ENCODE measurements at regions not wholly inside any gene's neighbourhood (a gene's known extent, or its start where the extent isn't known, plus 50 kb on each side); places are given as distances from the start of the nearest gene placed in this dataset.

GRCh38 chr3:139106013-139106932 is 61.6 kb upstream of the PRR23C start:
- Histone ChIP-seq H3K4me3 (ENCODE audit: low read depth, low read length, poor library complexity, severe bottlenecking) (no peak overlapping the region), H3K79me2 (ENCODE audit: insufficient read depth, low read length) (no peaks in the 10 kb centered on the region), H3K9ac (ENCODE audit: low read length) (no peak overlapping the region), H3K27me3 (ENCODE audit: insufficient read depth, low read length) (no peaks in the 10 kb centered on the region), H2AFZ (ENCODE audit: low read length) (no peak overlapping the region), H3K36me3 (ENCODE audit: insufficient read depth, low read length) (no peaks in the 10 kb centered on the region), H3K9me2 (ENCODE audit: low read depth, low read length) (no peaks in the 10 kb centered on the region), H4K20me1 (ENCODE audit: insufficient read depth, low read length) (no peaks in the 10 kb centered on the region), H3K4me2 (ENCODE audit: low read length) (no peak overlapping the region), H3F3A (ENCODE audit: insufficient read depth, low read length) (no peaks in the 10 kb centered on the region), H3K9me3 (ENCODE audit: low read length) (no peaks in the 10 kb centered on the region), H3K4me1 (ENCODE audit: insufficient read depth, low read length, severe bottlenecking) (no peaks in the 10 kb centered on the region), H3K27ac (ENCODE audit: low read depth, low read length, poor library complexity, severe bottlenecking) (no peak overlapping the region)
- TF ChIP-seq EZH2 (IDR thresholded peaks at IDR 0.05; ENCODE audit: borderline replicate concordance, low read length) (no peak), CTCF (IDR thresholded peaks at IDR 0.05; ENCODE audit: low read length) (no peak)

- Histone ChIP-seq H3K27me3 (ENCODE audit: insufficient read depth, low read length) (no peaks in the 10 kb centered on the region), H3K4me3 (ENCODE audit: low read depth, low read length, poor library complexity, severe bottlenecking) (no peak overlapping the region), H3K27ac (ENCODE audit: low read depth, low read length, poor library complexity, severe bottlenecking) (no peak overlapping the region), H3K79me2 (ENCODE audit: insufficient read depth, low read length) (no peaks in the 10 kb centered on the region), H3F3A (ENCODE audit: insufficient read depth, low read length) (no peaks in the 10 kb centered on the region), H3K4me2 (ENCODE audit: low read length) (no peak overlapping the region), H3K9me2 (ENCODE audit: low read depth, low read length) (no peaks in the 10 kb centered on the region), H4K20me1 (ENCODE audit: insufficient read depth, low read length) (no peaks in the 10 kb centered on the region), H3K4me1 (ENCODE audit: insufficient read depth, low read length, severe bottlenecking) (no peaks in the 10 kb centered on the region), H3K36me3 (ENCODE audit: insufficient read depth, low read length) (no peaks in the 10 kb centered on the region), H2AFZ (ENCODE audit: low read length) (no peak overlapping the region), H3K9me3 (ENCODE audit: low read length) (no peaks in the 10 kb centered on the region), H3K9ac (ENCODE audit: low read length) (no peak overlapping the region)
- TF ChIP-seq EZH2 (IDR thresholded peaks at IDR 0.05; ENCODE audit: borderline replicate concordance, low read length), result no peak
- no peak for TF ChIP-seq CTCF (IDR thresholded peaks at IDR 0.05; ENCODE audit: low read length)
Observed at GRCh38 chr3:139107424-139108252, 62.9 kb upstream of the PRR23C start.

GRCh38 chr3:139108253-139108969 is 63.7 kb upstream of the PRR23C start:
- Histone ChIP-seq H3K9me3 (ENCODE audit: low read length) (no peaks in the 10 kb centered on the region), H3K9me2 (ENCODE audit: low read depth, low read length) (no peaks in the 10 kb centered on the region), H3K79me2 (ENCODE audit: insufficient read depth, low read length) (no peaks in the 10 kb centered on the region), H3F3A (ENCODE audit: insufficient read depth, low read length) (no peaks in the 10 kb centered on the region), H3K4me3 (ENCODE audit: low read depth, low read length, poor library complexity, severe bottlenecking) (no peak overlapping the region), H3K27me3 (ENCODE audit: insufficient read depth, low read length) (no peaks in the 10 kb centered on the region), H3K9ac (ENCODE audit: low read length) (no peak overlapping the region), H3K36me3 (ENCODE audit: insufficient read depth, low read length) (no peaks in the 10 kb centered on the region), H3K27ac (ENCODE audit: low read depth, low read length, poor library complexity, severe bottlenecking) (no peak overlapping the region), H2AFZ (ENCODE audit: low read length) (no peak overlapping the region), H3K4me2 (ENCODE audit: low read length) (no peak overlapping the region), H3K4me1 (ENCODE audit: insufficient read depth, low read length, severe bottlenecking) (no peaks in the 10 kb centered on the region), H4K20me1 (ENCODE audit: insufficient read depth, low read length) (no peaks in the 10 kb centered on the region)
- TF ChIP-seq EZH2 (IDR thresholded peaks at IDR 0.05; ENCODE audit: borderline replicate concordance, low read length), result no peak
- no peak for TF ChIP-seq CTCF (IDR thresholded peaks at IDR 0.05; ENCODE audit: low read length)
